ENCODE measurements at regions not wholly inside any gene's neighbourhood (a gene's known extent, or its start where the extent isn't known, plus 50 kb on each side); places are given as distances from the start of the nearest gene placed in this dataset.

DNA sequence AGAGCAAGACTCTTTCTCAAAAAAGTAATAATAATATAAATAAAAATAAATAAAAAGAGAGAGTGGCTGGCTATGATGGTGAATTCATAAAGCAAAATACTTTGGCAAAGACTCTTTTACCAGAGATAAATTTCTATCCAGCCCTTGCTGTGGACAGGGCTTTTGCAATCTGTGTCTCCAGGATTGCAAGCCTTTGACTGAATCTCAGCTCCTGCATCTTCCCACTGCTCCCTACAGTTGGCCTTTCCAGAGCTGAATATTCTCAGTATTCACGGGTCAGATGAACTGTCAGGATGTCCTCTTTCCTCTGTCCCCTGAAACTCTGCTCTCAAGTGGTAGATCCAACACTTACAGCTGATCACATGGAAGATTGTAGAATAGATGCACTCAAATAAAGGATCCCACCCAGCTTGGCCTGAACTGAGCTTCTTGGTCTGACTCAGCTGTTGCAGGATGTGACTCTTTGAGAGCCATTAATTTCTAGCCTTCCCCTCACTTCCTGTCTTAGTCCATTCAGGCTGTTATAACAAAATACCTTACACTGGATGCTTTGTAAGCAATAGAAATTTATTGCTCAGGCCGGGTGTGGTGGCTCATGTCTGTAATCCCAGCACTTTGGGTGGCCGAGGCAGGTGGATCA lies 123.4 kb upstream of the GUCY1A1 start:
- TF ChIP-seq, protein P1, sequence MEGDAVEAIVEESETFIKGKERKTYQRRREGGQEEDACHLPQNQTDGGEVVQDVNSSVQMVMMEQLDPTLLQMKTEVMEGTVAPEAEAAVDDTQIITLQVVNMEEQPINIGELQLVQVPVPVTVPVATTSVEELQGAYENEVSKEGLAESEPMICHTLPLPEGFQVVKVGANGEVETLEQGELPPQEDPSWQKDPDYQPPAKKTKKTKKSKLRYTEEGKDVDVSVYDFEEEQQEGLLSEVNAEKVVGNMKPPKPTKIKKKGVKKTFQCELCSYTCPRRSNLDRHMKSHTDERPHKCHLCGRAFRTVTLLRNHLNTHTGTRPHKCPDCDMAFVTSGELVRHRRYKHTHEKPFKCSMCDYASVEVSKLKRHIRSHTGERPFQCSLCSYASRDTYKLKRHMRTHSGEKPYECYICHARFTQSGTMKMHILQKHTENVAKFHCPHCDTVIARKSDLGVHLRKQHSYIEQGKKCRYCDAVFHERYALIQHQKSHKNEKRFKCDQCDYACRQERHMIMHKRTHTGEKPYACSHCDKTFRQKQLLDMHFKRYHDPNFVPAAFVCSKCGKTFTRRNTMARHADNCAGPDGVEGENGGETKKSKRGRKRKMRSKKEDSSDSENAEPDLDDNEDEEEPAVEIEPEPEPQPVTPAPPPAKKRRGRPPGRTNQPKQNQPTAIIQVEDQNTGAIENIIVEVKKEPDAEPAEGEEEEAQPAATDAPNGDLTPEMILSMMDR (IDR thresholded peaks at IDR 0.05 in 8 of 11, conservative IDR thresholded peaks at IDR 0.05 in 3 of 11), result no peak
- TF ChIP-seq POLR2A (IDR thresholded peaks at IDR 0.05), result no peak

Measured in spleen (tissue), 7 donors.